Fibroblast of skin of left biceps (primary cell): ENCODE measurements at regions not wholly inside any gene's neighbourhood (a gene's known extent, or its start where the extent isn't known, plus 50 kb on each side); places are given as distances from the start of the nearest gene placed in this dataset.
A peak's percentile ranks its signal among the peaks of the same experiment; 100 is the strongest.

Experiments used
- DNase-seq, 2 experiments: peaks; one replicate each; pipeline ENCODE4 v3.0.0-alpha.2; 2013; ENCODE audit warnings: low read depth in 2 of 2

- DNase-seq, result no peak
Observed at GRCh38 chr3:124276539-124277143, 284.7 kb upstream of the ROPN1 start.

- DNase-seq, result peak in 1 of 2 experiments; percentile 25
Observed at GRCh38 chr3:124277144-124277890, 285.4 kb upstream of the ROPN1 start.

- no peak for DNase-seq
Observed at GRCh38 chr3:124281453-124282316, 289.8 kb upstream of the ROPN1 start.

GRCh38 chr3:124282751-124283651, 291.1 kb upstream of the ROPN1 start:
- no peak for DNase-seq

GRCh38 chr3:124283652-124284023, 291.7 kb upstream of the ROPN1 start:
- DNase-seq, result no peak

GRCh38 chr3:124288996-124289395, 297.1 kb upstream of the ROPN1 start:
- no peak for DNase-seq

GRCh38 chr3:124291008-124291407, 299.1 kb upstream of the ROPN1 start:
- DNase-seq, result no peak

GRCh38 chr3:124292329-124292728, 300.4 kb upstream of the ROPN1 start:
- no peak for DNase-seq

GRCh38 chr3:124293584-124293983, 301.7 kb upstream of the ROPN1 start:
- DNase-seq, result no peak

- no peak for DNase-seq
Observed at GRCh38 chr3:124295362-124295761, 303.4 kb upstream of the ROPN1 start.

GRCh38 chr3:124296406-124296805, 304.5 kb upstream of the ROPN1 start:
- DNase-seq, result no peak

GRCh38 chr3:124297062-124297980, 305.4 kb upstream of the ROPN1 start:
- DNase-seq, result no peak

- no peak for DNase-seq
Observed at GRCh38 chr3:124298301-124298700, 306.4 kb upstream of the ROPN1 start.

- no peak for DNase-seq
Observed at GRCh38 chr3:124298951-124299350, 307.0 kb upstream of the ROPN1 start.

- no peak for DNase-seq
Observed at GRCh38 chr3:124299831-124300230, 307.9 kb upstream of the ROPN1 start.

- no peak for DNase-seq
Observed at GRCh38 chr3:124300416-124300815, 308.5 kb upstream of the ROPN1 start.

- DNase-seq, result no peak
Observed at GRCh38 chr3:124303305-124303910, 311.5 kb upstream of the ROPN1 start.

GRCh38 chr3:124306665-124307064, 314.7 kb upstream of the ROPN1 start:
- no peak for DNase-seq

- DNase-seq, result no peak
Observed at GRCh38 chr3:124313621-124314020, 321.7 kb upstream of the ROPN1 start.
